SK-N-MC (cell line): ENCODE measurements at regions not wholly inside any gene's neighbourhood (a gene's known extent, or its start where the extent isn't known, plus 50 kb on each side); places are given as distances from the start of the nearest gene placed in this dataset.

Experiments used
- EZH2 ChIP-seq: fragments of 200-600 bp; sonication (generic); IDR thresholded peaks from one replicate; pipeline ENCODE4 v1.6.1; 2017; ENCODE audit warnings: antibody characterized with exemption
- POLR2AphosphoS5 ChIP-seq: IDR thresholded peaks from 2 replicates; pipeline ENCODE4 v1.6.1; 2012; ENCODE audit warnings: mild to moderate bottlenecking, low read depth, low read length, borderline replicate concordance

DNA sequence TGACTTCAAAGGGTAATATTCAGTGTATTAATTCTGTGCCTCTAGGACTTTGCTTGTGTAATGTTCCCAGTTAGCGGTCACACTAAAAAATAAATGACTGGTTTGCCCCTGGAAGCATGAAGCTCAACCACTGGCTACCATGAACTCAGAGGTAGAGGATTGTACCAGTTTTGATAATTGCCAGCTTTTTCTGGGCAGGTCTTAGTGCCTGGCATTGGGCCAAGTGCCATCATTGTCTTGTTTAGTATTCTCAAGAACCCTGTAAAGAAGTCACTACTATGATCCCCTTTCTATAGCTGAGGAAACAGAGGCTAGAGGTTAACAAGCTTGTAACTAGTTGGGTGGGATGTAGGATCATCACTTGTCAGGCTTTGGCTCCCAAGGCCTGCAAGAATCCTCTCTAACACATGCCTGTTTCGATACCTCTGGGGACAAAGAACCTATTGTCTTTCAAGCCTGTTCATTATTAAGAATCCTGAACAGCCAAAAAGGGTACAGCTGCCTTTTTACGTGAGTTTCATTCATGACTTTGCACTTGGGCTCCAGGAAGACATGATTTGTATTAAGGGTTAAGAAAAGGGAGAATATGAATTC, 121.9 kb upstream of the JUN start:
- no peak for TF ChIP-seq EZH2
- TF ChIP-seq POLR2AphosphoS5, result no peak
